ENCODE measurements at regions not wholly inside any gene's neighbourhood (a gene's known extent, or its start where the extent isn't known, plus 50 kb on each side); places are given as distances from the start of the nearest gene placed in this dataset.
"Not testable (repeated sequence)": the region's sequence is repeated elsewhere in the genome, so short reads cannot be mapped to it uniquely, and the experiment has no call there.

DNA sequence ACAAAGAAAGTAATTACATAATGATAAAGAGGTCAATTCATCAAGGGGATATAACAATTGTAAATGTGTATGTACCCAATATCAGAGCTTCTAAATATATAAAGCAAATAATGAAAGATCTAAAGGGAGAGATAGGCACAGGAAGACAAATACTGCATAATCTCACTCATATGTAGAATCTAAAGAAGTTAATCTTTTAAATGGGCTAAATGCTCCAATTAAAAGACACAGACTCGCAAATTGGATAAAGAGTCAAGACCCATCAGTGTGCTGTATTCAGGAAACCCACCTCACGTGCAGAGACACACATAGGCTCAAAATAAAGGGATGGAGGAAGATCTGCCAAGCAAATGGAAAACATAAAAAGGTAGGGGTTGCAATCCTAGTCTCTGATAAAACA is 63.2 kb upstream of the HTR2C start:
- TF ChIP-seq, protein P1, sequence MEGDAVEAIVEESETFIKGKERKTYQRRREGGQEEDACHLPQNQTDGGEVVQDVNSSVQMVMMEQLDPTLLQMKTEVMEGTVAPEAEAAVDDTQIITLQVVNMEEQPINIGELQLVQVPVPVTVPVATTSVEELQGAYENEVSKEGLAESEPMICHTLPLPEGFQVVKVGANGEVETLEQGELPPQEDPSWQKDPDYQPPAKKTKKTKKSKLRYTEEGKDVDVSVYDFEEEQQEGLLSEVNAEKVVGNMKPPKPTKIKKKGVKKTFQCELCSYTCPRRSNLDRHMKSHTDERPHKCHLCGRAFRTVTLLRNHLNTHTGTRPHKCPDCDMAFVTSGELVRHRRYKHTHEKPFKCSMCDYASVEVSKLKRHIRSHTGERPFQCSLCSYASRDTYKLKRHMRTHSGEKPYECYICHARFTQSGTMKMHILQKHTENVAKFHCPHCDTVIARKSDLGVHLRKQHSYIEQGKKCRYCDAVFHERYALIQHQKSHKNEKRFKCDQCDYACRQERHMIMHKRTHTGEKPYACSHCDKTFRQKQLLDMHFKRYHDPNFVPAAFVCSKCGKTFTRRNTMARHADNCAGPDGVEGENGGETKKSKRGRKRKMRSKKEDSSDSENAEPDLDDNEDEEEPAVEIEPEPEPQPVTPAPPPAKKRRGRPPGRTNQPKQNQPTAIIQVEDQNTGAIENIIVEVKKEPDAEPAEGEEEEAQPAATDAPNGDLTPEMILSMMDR (IDR thresholded peaks at IDR 0.05): not testable (repeated sequence)
- TF ChIP-seq EZH2phosphoT487, EZH2 (IDR thresholded peaks at IDR 0.05): not testable (repeated sequence)
